BLaER1 treated with 17β-estradiol and CSF1 and Interleukin-3, amounts not matched to agents 10 nM and 100 nM (cell line): ENCODE measurements at regions not wholly inside any gene's neighbourhood (a gene's known extent, or its start where the extent isn't known, plus 50 kb on each side); places are given as distances from the start of the nearest gene placed in this dataset.

ENCODE experiments used
- H3K27ac ChIP-seq, 11 experiments: shearing (Covaris generic); formaldehyde crosslinking; 2 replicates each; pipeline ENCODE4 v1.8.1; 2022
- H3K27me3 ChIP-seq, 11 experiments: shearing (Covaris generic); formaldehyde crosslinking; 2 replicates each; pipeline ENCODE4 v1.8.1; 2022
- H3K36me3 ChIP-seq, 11 experiments: shearing (Covaris generic); formaldehyde crosslinking; 2 replicates each; pipeline ENCODE4 v1.8.1; 2022
- H3K4me1 ChIP-seq, 10 experiments: shearing (Covaris generic); formaldehyde crosslinking; 2 replicates each; pipeline ENCODE4 v1.8.1; 2022
- H3K4me2 ChIP-seq, 11 experiments: shearing (Covaris generic); formaldehyde crosslinking; 2 replicates each; pipeline ENCODE4 v1.8.1; 2022
- H3K4me3 ChIP-seq, 10 experiments: shearing (Covaris generic); formaldehyde crosslinking; 2 replicates each; pipeline ENCODE4 v1.8.1; 2022
- H3K9ac ChIP-seq, 11 experiments: shearing (Covaris generic); formaldehyde crosslinking; 2 replicates each; pipeline ENCODE4 v1.8.1; 2022
- H3K9me3 ChIP-seq, 11 experiments: shearing (Covaris generic); formaldehyde crosslinking; replicated peaks in 1 of 11; 2 replicates each; pipeline ENCODE4 v1.8.1; 2022
- H4K20me1 ChIP-seq, 11 experiments: shearing (Covaris generic); formaldehyde crosslinking; 2 replicates each; pipeline ENCODE4 v1.8.1; 2022
- Cebpa-rat ChIP-seq, 11 experiments: shearing (Covaris generic); IDR thresholded peaks; 2 replicates each; pipeline ENCODE4 v1.8.1; 2022

DNA sequence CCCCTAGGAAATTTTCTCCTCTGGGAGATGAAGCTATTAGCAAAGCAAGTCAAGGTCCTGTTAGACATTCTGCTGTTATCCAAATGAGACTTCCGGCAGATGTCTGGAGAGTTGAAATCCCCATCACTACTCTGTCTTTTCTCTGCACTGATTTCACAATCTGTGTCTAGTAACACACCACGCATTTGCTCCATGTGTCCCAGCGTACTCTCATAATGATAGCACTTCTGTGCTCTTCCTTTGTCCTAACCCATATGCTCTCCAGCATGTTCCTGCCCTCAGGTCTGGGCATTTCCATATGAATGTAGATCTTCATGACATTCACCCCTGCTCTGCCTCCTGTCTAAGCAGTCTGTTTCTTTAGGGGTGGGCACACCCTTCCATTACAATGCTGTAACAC, 1949.0 kb upstream of the WWC1 start:
- H3K9me3 ChIP-seq, result no peaks in the 10 kb centered on the region
- H3K4me1 ChIP-seq, result no peaks in the 10 kb centered on the region
- TF ChIP-seq Cebpa-rat (IDR thresholded peaks at IDR 0.05), result no peak
- H3K4me2 ChIP-seq, result no peak overlapping the region
- no peaks in the 10 kb centered on the region for H4K20me1 ChIP-seq
- H3K9ac ChIP-seq, result no peak overlapping the region
- H3K4me3 ChIP-seq, result no peak overlapping the region
- no peak overlapping the region for H3K27ac ChIP-seq
- no peaks in the 10 kb centered on the region for H3K27me3 ChIP-seq
- H3K36me3 ChIP-seq, result no peaks in the 10 kb centered on the region

GRCh38 chr5:166346726-166347374, 1944.6 kb upstream of the WWC1 start:
- Histone ChIP-seq H3K27ac (no peak overlapping the region), H4K20me1 (no peaks in the 10 kb centered on the region), H3K4me2 (no peak overlapping the region), H3K4me1 (no peaks in the 10 kb centered on the region), H3K9me3 (no peaks in the 10 kb centered on the region), H3K27me3 (no peaks in the 10 kb centered on the region), H3K36me3 (no peaks in the 10 kb centered on the region), H3K4me3 (no peak overlapping the region), H3K9ac (no peak overlapping the region)
- no peak for TF ChIP-seq Cebpa-rat (IDR thresholded peaks at IDR 0.05)

GRCh38 chr5:166349046-166349445, 1942.4 kb upstream of the WWC1 start:
- TF ChIP-seq Cebpa-rat (IDR thresholded peaks at IDR 0.05), result no peak
- no peaks in the 10 kb centered on the region for H3K4me1 ChIP-seq
- H3K4me3 ChIP-seq, result no peak overlapping the region
- no peak overlapping the region for H3K9ac ChIP-seq
- H3K4me2 ChIP-seq, result no peak overlapping the region
- no peaks in the 10 kb centered on the region for H3K9me3 ChIP-seq
- H3K36me3 ChIP-seq, result no peaks in the 10 kb centered on the region
- H3K27me3 ChIP-seq, result no peaks in the 10 kb centered on the region
- H3K27ac ChIP-seq, result no peak overlapping the region
- no peaks in the 10 kb centered on the region for H4K20me1 ChIP-seq

DNA sequence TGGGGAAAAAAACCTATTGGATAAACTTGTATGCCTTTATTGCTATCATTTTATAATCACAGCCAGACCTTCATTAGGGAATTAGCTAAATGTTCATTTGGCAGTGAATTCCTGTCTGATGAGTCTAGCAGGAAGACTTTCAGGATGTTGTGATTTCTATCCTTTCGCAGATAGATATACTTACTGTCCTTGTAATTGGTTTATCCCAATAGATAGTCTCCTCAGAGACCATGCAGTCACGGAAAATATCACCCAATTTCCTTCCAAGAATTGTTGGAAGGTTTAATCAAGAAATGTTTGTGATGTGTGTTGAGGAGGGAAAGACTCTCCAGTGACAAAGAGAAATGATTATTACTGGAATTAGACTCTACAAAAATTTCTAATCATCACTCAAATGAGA, 1937.9 kb upstream of the WWC1 start:
- no peak overlapping the region for H3K27ac ChIP-seq
- H3K27me3 ChIP-seq, result no peaks in the 10 kb centered on the region
- no peak overlapping the region for H3K4me2 ChIP-seq
- H3K9ac ChIP-seq, result no peak overlapping the region
- no peak overlapping the region for H3K4me3 ChIP-seq
- TF ChIP-seq Cebpa-rat (IDR thresholded peaks at IDR 0.05), result no peak
- no peaks in the 10 kb centered on the region for H3K4me1 ChIP-seq
- no peaks in the 10 kb centered on the region for H3K9me3 ChIP-seq
- no peaks in the 10 kb centered on the region for H4K20me1 ChIP-seq
- H3K36me3 ChIP-seq, result no peaks in the 10 kb centered on the region

- H3K9ac ChIP-seq, result no peak overlapping the region
- no peaks in the 10 kb centered on the region for H3K4me1 ChIP-seq
- no peak for TF ChIP-seq Cebpa-rat (IDR thresholded peaks at IDR 0.05)
- no peaks in the 10 kb centered on the region for H3K36me3 ChIP-seq
- no peak overlapping the region for H3K4me2 ChIP-seq
- no peaks in the 10 kb centered on the region for H4K20me1 ChIP-seq
- H3K4me3 ChIP-seq, result no peak overlapping the region
- no peak overlapping the region for H3K27ac ChIP-seq
- no peaks in the 10 kb centered on the region for H3K9me3 ChIP-seq
- no peaks in the 10 kb centered on the region for H3K27me3 ChIP-seq
Observed at GRCh38 chr5:166354332-166354731, 1937.1 kb upstream of the WWC1 start.

GRCh38 chr5:166356096-166356495, 1935.3 kb upstream of the WWC1 start:
- Histone ChIP-seq H3K27me3 (no peaks in the 10 kb centered on the region), H3K9me3 (no peaks in the 10 kb centered on the region), H3K36me3 (no peaks in the 10 kb centered on the region), H3K9ac (no peak overlapping the region), H3K4me1 (no peaks in the 10 kb centered on the region), H4K20me1 (no peaks in the 10 kb centered on the region), H3K4me3 (no peak overlapping the region), H3K27ac (no peak overlapping the region), H3K4me2 (no peak overlapping the region)
- no peak for TF ChIP-seq Cebpa-rat (IDR thresholded peaks at IDR 0.05)

DNA sequence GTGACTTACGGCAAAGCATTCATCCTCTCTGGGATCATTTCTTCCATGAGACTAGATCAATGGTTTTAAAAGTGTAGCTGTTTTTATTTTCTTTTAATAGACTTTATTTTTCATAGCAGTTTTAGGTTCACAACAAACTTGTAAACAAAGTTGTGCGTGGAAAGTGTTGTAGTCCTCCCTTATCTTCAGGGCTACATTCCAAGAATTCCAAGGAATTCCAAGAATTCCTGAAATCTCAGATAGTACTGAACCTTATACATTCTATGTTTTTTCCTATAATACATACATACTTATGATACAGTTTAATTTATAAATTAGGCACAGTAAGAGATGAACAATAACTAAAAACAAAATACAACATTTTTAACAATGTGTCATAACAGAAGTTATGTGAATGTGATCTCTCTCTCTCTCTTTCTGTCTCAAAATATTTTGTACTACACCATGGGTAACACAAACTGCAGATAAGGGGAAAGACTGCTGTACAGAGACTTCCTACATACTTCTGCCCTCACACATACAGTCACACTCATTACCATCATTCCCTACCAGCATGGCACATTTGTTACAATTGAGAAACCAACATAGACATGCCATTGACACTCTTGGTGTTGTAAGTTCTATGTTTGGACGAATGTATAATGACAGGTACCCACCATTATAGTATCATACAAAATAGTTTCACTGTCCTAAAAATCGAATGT, 1933.2 kb upstream of the WWC1 start:
- Histone ChIP-seq H3K9ac (no peak overlapping the region), H3K4me2 (no peak overlapping the region), H3K4me1 (no peaks in the 10 kb centered on the region), H4K20me1 (no peaks in the 10 kb centered on the region), H3K27me3 (no peaks in the 10 kb centered on the region), H3K4me3 (no peak overlapping the region), H3K36me3 (no peaks in the 10 kb centered on the region), H3K27ac (no peak overlapping the region), H3K9me3 (peaks cover 0 to 13% (median 10%) of the 10 kb centered on the region in 11 experiments; a peak in 15 of 22 replicates)
- no peak for TF ChIP-seq Cebpa-rat (IDR thresholded peaks at IDR 0.05)

DNA sequence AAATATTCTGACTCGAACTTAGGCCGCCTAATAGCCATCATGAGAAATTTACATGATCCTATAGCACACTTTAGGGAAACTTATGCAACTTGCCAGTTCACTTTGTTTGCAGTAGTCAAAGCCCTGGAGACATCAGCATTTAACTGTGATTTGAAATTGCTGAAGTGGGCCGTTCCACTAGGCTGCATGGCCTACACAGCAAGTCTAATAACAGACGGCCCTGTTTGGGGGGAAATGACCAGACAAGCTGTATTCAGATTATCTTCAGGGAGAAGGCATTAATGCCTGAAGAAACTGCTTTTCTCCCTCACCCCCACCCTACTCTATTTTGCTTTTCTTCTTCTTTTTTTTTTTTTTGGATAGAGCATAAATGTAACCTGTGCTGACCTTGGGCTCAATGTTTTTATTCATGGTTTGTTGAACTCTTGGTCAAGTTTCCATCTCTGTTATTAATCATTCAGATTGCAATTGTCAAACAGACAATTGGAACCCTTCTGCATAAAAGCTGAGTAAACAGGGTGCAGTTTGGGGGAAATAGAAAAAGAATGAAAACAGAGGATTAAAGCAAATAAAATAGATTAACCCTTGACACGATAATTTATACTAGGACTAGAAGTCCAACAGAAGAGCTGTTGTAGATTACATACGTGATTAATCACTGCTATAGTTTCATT, 1928.2 kb upstream of the WWC1 start:
- no peaks in the 10 kb centered on the region for H3K4me1 ChIP-seq
- H3K27ac ChIP-seq, result no peak overlapping the region
- H3K9ac ChIP-seq, result no peak overlapping the region
- H4K20me1 ChIP-seq, result no peaks in the 10 kb centered on the region
- no peak for TF ChIP-seq Cebpa-rat (IDR thresholded peaks at IDR 0.05)
- H3K4me3 ChIP-seq, result no peak overlapping the region
- no peak overlapping the region for H3K4me2 ChIP-seq
- no peaks in the 10 kb centered on the region for H3K36me3 ChIP-seq
- H3K27me3 ChIP-seq, result no peaks in the 10 kb centered on the region
- peaks cover 0 to 13% (median 10%) of the 10 kb centered on the region in 11 experiments; a peak in 15 of 22 replicates for H3K9me3 ChIP-seq

- Histone ChIP-seq H3K9me3 (peaks cover 0 to 13% (median 10%) of the 10 kb centered on the region in 11 experiments; a peak in 15 of 22 replicates), H3K27me3 (no peaks in the 10 kb centered on the region), H3K9ac (no peak overlapping the region), H3K27ac (no peak overlapping the region), H3K4me1 (no peaks in the 10 kb centered on the region), H3K4me2 (no peak overlapping the region), H3K36me3 (no peaks in the 10 kb centered on the region), H3K4me3 (no peak overlapping the region), H4K20me1 (no peaks in the 10 kb centered on the region)
- TF ChIP-seq Cebpa-rat (IDR thresholded peaks at IDR 0.05), result no peak
Observed at GRCh38 chr5:166365164-166365563, 1926.3 kb upstream of the WWC1 start.
